H1 (cell line): ENCODE measurements at regions not wholly inside any gene's neighbourhood (a gene's known extent, or its start where the extent isn't known, plus 50 kb on each side); places are given as distances from the start of the nearest gene placed in this dataset.

Experiments
- RFX5 ChIP-seq: IDR thresholded peaks from 2 replicates; pipeline ENCODE4 v1.6.1; 2011; ENCODE audit warnings: low read depth, low read length, improper control_type of control experiment, borderline replicate concordance
- YY1 ChIP-seq: IDR thresholded peaks from 2 replicates; pipeline ENCODE4 v1.6.1; 2011; ENCODE audit warnings: low read depth, mild to moderate bottlenecking, low read length

- TF ChIP-seq YY1 (no peak), RFX5 (no peak)
Observed at GRCh38 chr2:144181001-144181400, 338.9 kb downstream of the ZEB2 start.
